Activated naive CD4-positive, alpha-beta T cell treated with anti-CD3 and anti-CD28 coated beads, Interleukin-2, amount 50 U/mL, for 24 hours (primary cell): ENCODE measurements at regions not wholly inside any gene's neighbourhood (a gene's known extent, or its start where the extent isn't known, plus 50 kb on each side); places are given as distances from the start of the nearest gene placed in this dataset.

Experiments
- H3K27ac Mint-ChIP-seq: one replicate; pipeline ENCODE4 v1.8.0; 2021; ENCODE audit warnings: mild to moderate bottlenecking, mixed read lengths
- H3K27me3 Mint-ChIP-seq: one replicate; pipeline ENCODE4 v1.8.0; 2021; ENCODE audit warnings: mixed read lengths
- H3K36me3 Mint-ChIP-seq: one replicate; pipeline ENCODE4 v1.8.0; 2021; ENCODE audit warnings: mixed read lengths
- H3K4me1 Mint-ChIP-seq: one replicate; pipeline ENCODE4 v1.8.0; 2021; ENCODE audit warnings: mixed read lengths
- H3K4me3 Mint-ChIP-seq: one replicate; pipeline ENCODE4 v1.8.0; 2021; ENCODE audit warnings: mild to moderate bottlenecking, mixed read lengths
- H3K9me3 Mint-ChIP-seq: one replicate; pipeline ENCODE4 v1.8.0; 2021; ENCODE audit warnings: mixed read lengths

- Mint-ChIP-seq H3K4me3 (no peak overlapping the region), H3K27me3 (no peaks in the 10 kb centered on the region), H3K27ac (no peak overlapping the region), H3K9me3 (peaks cover 10% of the 10 kb centered on the region), H3K36me3 (no peaks in the 10 kb centered on the region), H3K4me1 (no peaks in the 10 kb centered on the region)
Observed at GRCh38 chr9:12874395-12874794, 99.6 kb downstream of the LURAP1L start.

DNA sequence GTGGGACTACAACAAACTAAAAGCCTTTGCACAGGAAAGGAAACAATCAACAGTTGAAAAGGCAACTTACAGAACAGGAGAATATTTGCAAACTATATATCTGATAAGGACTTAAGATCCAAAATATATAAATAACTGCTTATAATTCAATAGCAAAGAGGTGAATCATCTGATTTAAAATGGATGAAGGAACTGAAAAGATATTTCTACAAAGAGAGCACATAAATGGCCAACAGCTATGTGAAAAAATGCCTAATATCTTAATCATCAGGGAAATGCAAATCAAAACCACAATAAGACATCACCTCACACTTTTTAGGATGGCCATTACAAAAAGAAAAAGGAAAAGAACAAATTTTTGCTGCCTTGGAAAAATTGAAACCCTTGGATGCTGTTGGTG, 100.4 kb downstream of the LURAP1L start:
- H3K27ac Mint-ChIP-seq, result no peak overlapping the region
- H3K9me3 Mint-ChIP-seq, result peaks cover 8% of the 10 kb centered on the region
- no peaks in the 10 kb centered on the region for H3K27me3 Mint-ChIP-seq
- H3K36me3 Mint-ChIP-seq, result no peaks in the 10 kb centered on the region
- no peaks in the 10 kb centered on the region for H3K4me1 Mint-ChIP-seq
- H3K4me3 Mint-ChIP-seq, result no peak overlapping the region

DNA sequence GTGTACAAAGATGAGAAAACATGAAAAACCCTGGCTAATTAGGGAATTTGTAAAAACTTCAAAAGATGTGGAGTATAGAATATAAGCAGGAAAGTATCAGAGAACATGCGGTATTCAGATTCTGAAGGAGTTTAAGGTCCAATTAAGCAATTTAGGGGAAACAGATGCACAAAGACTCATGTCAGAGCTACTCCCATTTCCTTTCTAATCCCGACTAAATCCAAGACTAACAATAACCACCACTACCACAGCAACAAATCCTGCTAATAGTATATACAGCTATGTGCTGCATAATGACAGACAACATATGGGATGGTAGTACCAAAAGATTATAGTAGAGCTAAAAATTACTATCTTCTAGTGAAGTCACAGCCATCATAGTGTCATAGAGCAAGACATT, 102.1 kb downstream of the LURAP1L start:
- Mint-ChIP-seq H3K4me3 (no peak overlapping the region), H3K36me3 (no peaks in the 10 kb centered on the region), H3K4me1 (no peaks in the 10 kb centered on the region), H3K27ac (no peak overlapping the region), H3K9me3 (peaks cover 6% of the 10 kb centered on the region), H3K27me3 (no peaks in the 10 kb centered on the region)

GRCh38 chr9:12878351-12878978, 103.6 kb downstream of the LURAP1L start:
- Mint-ChIP-seq H3K27ac (no peak overlapping the region), H3K4me1 (no peaks in the 10 kb centered on the region), H3K9me3 (no peaks in the 10 kb centered on the region), H3K36me3 (no peaks in the 10 kb centered on the region), H3K27me3 (no peaks in the 10 kb centered on the region), H3K4me3 (no peak overlapping the region)

DNA sequence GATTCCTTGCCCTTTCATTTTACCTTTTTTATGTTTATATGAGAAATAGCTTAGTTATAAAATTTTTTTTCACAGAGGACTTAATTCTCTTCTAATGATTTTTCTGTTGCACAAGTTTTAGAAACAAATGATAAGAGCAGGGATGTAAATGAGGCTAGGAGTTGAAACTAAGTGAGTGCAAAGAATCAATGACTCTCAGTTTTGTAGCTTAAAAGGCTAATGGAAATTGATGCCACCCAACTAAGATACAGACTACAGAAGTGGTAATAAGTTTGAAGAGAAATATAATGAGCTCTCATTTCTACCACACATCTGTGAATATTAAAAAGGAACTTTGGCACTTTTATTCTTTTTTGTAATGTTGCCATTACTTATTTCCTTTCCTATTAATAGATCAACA, 105.1 kb downstream of the LURAP1L start:
- no peaks in the 10 kb centered on the region for H3K4me1 Mint-ChIP-seq

GRCh38 chr9:12880406-12881015, 105.7 kb downstream of the LURAP1L start:
- no peaks in the 10 kb centered on the region for H3K27me3 Mint-ChIP-seq
- H3K9me3 Mint-ChIP-seq, result no peaks in the 10 kb centered on the region
- no peaks in the 10 kb centered on the region for H3K36me3 Mint-ChIP-seq
- no peaks in the 10 kb centered on the region for H3K4me1 Mint-ChIP-seq
- H3K27ac Mint-ChIP-seq, result no peak overlapping the region
- H3K4me3 Mint-ChIP-seq, result no peak overlapping the region

More for the DNA sequence above, 105.1 kb downstream of the LURAP1L start:
- no peak overlapping the region for H3K27ac Mint-ChIP-seq
- H3K27me3 Mint-ChIP-seq, result no peaks in the 10 kb centered on the region
- H3K9me3 Mint-ChIP-seq, result no peaks in the 10 kb centered on the region
- H3K4me3 Mint-ChIP-seq, result no peak overlapping the region
- no peaks in the 10 kb centered on the region for H3K36me3 Mint-ChIP-seq

DNA sequence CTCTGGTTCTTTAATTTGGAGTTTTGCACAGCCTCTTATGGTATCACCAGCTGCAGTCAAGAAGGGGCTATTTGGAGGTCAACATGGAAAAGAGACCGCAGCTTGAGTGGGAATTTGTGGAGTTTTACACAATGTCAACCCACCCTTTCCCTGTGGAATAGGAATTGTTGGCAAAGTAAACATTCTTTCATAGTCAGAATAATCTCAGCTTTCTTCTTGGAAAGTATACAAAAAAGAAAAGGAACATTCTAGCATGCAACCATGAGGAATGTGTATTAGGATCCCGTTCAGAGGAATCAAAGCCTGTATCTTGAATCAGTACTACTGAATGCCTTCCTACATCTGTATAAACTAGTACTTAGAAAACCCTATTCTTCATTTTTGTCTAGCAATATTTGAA, 107.6 kb downstream of the LURAP1L start:
- Mint-ChIP-seq H3K4me1 (no peaks in the 10 kb centered on the region), H3K27me3 (no peaks in the 10 kb centered on the region), H3K27ac (no peak overlapping the region), H3K36me3 (no peaks in the 10 kb centered on the region), H3K9me3 (peaks cover 6% of the 10 kb centered on the region), H3K4me3 (no peak overlapping the region)

DNA sequence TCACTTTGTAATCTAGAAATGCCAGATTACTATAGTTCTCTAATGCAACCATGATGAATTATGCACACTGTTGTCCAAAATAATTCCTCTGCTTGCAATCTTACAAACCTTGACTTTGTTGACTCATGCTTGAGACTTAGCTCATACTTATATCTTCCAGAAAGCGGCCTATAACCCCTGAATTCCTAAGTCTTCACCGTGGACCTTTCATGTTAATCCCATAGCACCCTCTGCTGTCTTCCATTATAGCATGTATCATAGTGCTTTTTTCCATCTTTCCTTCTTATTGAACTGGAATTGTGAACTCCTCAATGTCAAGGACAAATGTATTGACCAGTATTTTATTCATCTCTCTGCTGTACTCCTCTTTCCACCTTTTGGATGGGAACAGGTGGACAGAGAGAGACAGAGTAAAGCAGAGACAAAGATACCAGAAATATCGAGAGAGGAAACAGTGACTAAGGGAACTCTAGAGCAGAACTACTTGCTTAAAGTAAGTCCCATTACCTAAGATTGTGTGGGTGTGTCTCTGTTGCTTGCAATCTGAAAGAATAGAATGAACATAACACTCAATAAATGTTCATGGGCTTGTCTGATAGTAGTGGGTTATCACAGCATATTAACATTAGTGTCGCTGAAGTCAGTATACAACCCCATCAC, 110.0 kb downstream of the LURAP1L start:
- Mint-ChIP-seq H3K36me3 (no peaks in the 10 kb centered on the region), H3K27ac (no peak overlapping the region), H3K4me1 (no peaks in the 10 kb centered on the region), H3K9me3 (peaks cover 6% of the 10 kb centered on the region), H3K27me3 (no peaks in the 10 kb centered on the region), H3K4me3 (no peak overlapping the region)

DNA sequence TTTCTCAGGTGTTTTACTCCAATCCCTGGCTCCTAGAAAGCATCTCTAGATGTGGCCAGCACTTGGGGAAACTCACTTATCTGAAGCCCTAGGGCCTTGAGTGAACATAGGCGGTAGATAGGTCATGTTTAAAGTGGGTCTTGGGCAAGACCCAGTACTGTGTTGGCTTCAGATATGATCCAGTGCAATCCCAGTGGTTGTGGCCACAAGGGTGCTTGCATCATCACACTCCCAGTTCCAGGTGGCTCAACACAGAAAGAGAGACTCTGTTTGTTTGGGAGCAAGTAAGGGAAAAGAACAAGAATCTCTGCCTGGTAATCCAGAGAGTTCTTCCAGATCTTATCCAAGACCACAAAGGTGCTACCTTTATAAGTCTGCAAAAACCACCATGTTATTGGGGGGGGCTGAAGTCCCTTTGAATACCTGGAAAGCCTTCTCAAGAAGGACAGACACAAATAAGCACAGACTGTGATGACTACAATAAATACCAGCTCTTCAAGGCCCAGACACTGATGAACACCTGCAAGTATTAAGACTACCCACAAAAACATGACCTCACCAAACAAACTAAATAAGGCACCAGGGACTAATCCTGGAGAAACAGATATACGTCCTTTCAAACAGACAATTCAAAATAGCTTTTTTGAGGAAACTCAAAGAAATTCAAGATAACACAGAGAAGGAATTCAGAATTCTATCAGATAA, 114.7 kb downstream of the LURAP1L start:
- no peaks in the 10 kb centered on the region for H3K27me3 Mint-ChIP-seq
- H3K4me3 Mint-ChIP-seq, result no peak overlapping the region
- H3K27ac Mint-ChIP-seq, result no peak overlapping the region
- H3K9me3 Mint-ChIP-seq, result peaks cover 22% of the 10 kb centered on the region
- H3K36me3 Mint-ChIP-seq, result no peaks in the 10 kb centered on the region
- H3K4me1 Mint-ChIP-seq, result no peaks in the 10 kb centered on the region

DNA sequence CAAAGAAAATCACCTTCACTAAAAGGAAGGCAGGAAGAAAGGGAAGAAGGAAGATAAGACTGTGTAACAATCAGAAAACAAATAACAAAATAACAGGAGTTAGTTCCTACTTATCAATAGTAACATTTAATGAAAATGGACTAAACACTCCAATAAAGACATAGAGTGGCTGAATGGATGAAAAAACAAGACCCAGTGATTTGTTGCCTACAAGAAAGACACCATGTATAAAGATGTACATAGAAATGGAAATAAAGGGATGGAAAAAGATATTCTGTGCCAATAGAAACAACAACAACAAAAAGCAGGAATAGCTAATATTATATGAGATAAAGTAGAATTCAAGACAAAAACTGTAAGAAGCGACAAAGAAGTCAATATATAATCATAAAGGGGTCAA, 116.8 kb downstream of the LURAP1L start:
- Mint-ChIP-seq H3K9me3 (peaks cover 22% of the 10 kb centered on the region), H3K27me3 (no peaks in the 10 kb centered on the region), H3K27ac (no peak overlapping the region), H3K36me3 (no peaks in the 10 kb centered on the region), H3K4me3 (no peak overlapping the region), H3K4me1 (no peaks in the 10 kb centered on the region)

DNA sequence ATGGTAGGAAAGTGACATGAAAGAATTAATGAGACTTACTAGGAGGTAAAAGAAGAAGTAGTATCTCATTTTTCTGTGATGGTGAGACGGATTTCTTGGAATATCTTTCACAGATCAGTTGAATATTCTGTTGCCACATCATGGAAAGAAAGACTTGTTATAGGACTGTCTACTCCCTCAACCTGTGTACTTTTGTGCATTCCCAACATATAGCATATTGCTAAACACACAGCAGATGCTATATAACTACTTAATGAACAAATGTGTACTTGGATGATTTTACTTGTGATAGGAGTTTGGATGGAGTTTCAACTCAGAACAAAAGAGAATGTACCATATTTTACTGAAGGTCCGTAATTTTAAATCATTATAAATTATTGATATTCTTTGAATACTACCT, 128.5 kb downstream of the LURAP1L start:
- H3K36me3 Mint-ChIP-seq, result no peaks in the 10 kb centered on the region
- no peak overlapping the region for H3K4me3 Mint-ChIP-seq
- H3K27me3 Mint-ChIP-seq, result no peaks in the 10 kb centered on the region
- H3K9me3 Mint-ChIP-seq, result peaks cover 23% of the 10 kb centered on the region
- no peaks in the 10 kb centered on the region for H3K4me1 Mint-ChIP-seq
- H3K27ac Mint-ChIP-seq, result no peak overlapping the region

DNA sequence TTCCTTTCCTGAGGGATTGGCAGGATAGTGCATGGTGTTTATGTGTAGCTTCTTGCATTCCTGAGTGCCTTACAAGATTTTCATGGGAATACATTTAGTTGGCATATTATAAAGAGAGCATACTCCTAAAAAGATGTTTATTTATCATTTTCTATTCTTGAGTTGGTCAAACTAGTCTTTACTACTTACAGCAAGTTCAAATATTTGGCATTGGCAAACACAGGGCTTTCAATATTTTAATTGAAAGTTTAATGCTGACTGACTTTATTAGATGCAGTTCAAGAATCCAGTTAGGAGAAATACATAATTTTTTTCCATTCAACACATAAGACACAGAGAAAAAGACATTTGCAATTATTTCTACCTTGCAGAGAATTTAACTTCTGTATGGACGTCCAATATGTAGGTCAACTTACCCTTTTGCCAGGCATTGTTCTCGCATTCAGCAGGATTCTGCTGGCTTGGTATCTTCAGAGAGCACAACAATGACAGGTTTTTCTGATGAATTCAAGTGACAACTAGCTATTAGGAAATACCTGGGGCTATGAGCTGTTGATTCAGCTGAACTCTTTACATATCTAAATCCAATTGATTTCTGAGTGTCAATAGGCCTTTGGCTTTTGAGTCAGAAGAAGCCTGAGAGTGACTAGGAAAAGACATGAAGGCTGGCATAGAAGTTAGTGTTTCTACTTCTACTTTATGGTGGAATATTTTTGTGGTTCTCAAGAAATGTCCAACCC, 129.6 kb downstream of the LURAP1L start:
- Mint-ChIP-seq H3K4me1 (no peaks in the 10 kb centered on the region), H3K27me3 (no peaks in the 10 kb centered on the region), H3K36me3 (no peaks in the 10 kb centered on the region), H3K9me3 (peaks cover 17% of the 10 kb centered on the region), H3K4me3 (no peak overlapping the region), H3K27ac (no peak overlapping the region)

- no peak overlapping the region for H3K27ac Mint-ChIP-seq
- H3K27me3 Mint-ChIP-seq, result no peaks in the 10 kb centered on the region
- no peaks in the 10 kb centered on the region for H3K36me3 Mint-ChIP-seq
- no peaks in the 10 kb centered on the region for H3K4me1 Mint-ChIP-seq
- H3K9me3 Mint-ChIP-seq, result peaks cover 5% of the 10 kb centered on the region
- H3K4me3 Mint-ChIP-seq, result no peak overlapping the region
Observed at GRCh38 chr9:12906646-12907045, 131.8 kb downstream of the LURAP1L start.

GRCh38 chr9:12908895-12909294, 134.1 kb downstream of the LURAP1L start:
- no peaks in the 10 kb centered on the region for H3K27me3 Mint-ChIP-seq

DNA sequence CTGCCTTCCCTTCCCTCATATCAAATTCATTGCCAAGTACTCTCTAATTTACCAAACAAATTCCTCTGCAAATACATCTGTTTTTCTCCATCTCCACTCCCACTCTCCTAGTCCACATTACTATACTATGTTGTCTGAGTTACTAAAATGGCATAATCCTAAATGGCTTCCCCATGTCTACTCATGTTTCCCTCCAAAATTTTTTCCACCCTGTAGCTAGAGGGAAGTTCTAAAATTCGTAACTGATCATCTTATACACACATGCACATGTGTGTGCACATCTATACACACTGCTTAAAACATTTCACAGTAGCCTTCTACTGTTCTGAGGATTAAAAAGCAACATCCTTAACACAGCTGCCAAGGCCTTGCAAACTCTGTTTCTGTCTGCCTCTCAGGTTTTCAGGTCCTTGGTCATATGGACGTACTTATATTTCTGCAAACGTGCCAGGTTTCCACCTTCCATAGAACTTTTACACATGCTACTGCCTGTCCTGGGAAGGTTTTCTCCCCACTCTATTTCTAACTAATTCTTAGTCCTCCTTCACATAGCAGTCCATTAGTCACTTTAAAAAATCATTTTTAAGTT, 140.6 kb downstream of the LURAP1L start:
- Mint-ChIP-seq H3K4me3 (no peak overlapping the region), H3K27me3 (no peaks in the 10 kb centered on the region), H3K4me1 (no peaks in the 10 kb centered on the region), H3K36me3 (no peaks in the 10 kb centered on the region), H3K27ac (no peak overlapping the region), H3K9me3 (peaks cover 11% of the 10 kb centered on the region)

More at GRCh38 chr9:12908895-12909294, 134.1 kb downstream of the LURAP1L start:
- Mint-ChIP-seq H3K36me3 (no peaks in the 10 kb centered on the region), H3K4me1 (no peaks in the 10 kb centered on the region), H3K9me3 (peaks cover 5% of the 10 kb centered on the region), H3K4me3 (no peak overlapping the region), H3K27ac (no peak overlapping the region)
